ENCODE measurements at regions not wholly inside any gene's neighbourhood (a gene's known extent, or its start where the extent isn't known, plus 50 kb on each side); places are given as distances from the start of the nearest gene placed in this dataset.

DNA sequence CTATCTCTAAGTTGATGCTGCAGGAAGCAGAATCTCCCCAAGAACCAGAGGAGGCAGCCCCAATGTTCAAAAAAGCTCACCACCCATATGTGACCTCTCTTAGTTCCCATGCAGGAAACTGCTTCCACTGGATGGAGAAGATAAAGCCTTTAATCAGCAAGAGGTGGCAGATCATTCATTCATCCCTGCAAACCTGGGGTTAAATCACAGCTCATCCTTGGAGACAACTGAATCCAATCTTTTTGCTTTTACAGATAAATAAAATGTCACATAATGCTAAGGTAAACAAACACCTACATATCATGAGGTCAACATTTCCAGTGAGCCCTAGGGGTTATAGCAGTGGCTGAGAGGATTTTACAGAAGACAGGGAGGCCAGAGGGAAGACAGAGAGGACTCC, 112.7 kb upstream of the CD93 start:
- no peak overlapping the region for H2BK5ac ChIP-seq (ENCODE audit: low read length)
- H2AFZ ChIP-seq (ENCODE audit: low read length) = no peak overlapping the region
- no peak overlapping the region for H2BK15ac ChIP-seq (ENCODE audit: low read length)
- no peak overlapping the region for H4K91ac ChIP-seq (ENCODE audit: low read depth, low read length, poor library complexity)
- no peak overlapping the region for H2BK120ac ChIP-seq (ENCODE audit: low read depth, low read length)
- no peak overlapping the region for H3K23ac ChIP-seq (ENCODE audit: low read depth, low read length, poor library complexity)
- no peak overlapping the region for H3K4me3 ChIP-seq (ENCODE audit: low read length in 2 of 2)
- no peak overlapping the region for H3K14ac ChIP-seq (ENCODE audit: low read length)
- H3K4ac ChIP-seq (ENCODE audit: low read length) = no peak overlapping the region
- H4K8ac ChIP-seq (ENCODE audit: low read depth, low read length) = no peak overlapping the region
- no peak overlapping the region for H3K18ac ChIP-seq (ENCODE audit: low read length)
- no peak overlapping the region for H3K9ac ChIP-seq (ENCODE audit: low read depth, low read length, poor library complexity)
- no peak overlapping the region for H2BK12ac ChIP-seq (ENCODE audit: low read length)
- no peaks in the 10 kb centered on the region for H3K9me3 ChIP-seq (replicated peaks in 1 of 2; ENCODE audit: control insufficient read depth in 2 of 2, insufficient read depth in 1 of 2, low read depth in 1 of 2, low read length in 2 of 2)
- H3K27ac ChIP-seq (replicated peaks; ENCODE audit: low read length) = no peak overlapping the region
- no peak overlapping the region for H3K4me2 ChIP-seq (ENCODE audit: insufficient read depth, low read length, poor library complexity, severe bottlenecking)
- H3K36me3 ChIP-seq (replicated peaks in 1 of 2; ENCODE audit: control insufficient read depth in 2 of 2, insufficient read depth in 2 of 2, low read length in 2 of 2) = no peaks in the 10 kb centered on the region
- no peak for DNase-seq (ENCODE audit: low spot score)
- H3K27me3 ChIP-seq (ENCODE audit: control insufficient read depth in 3 of 3, insufficient read depth in 3 of 3, low read depth in 1 of 3, low read length in 3 of 3) = no peaks in the 10 kb centered on the region
- H2AK5ac ChIP-seq (ENCODE audit: low read depth, low read length) = no peak overlapping the region
- no peaks in the 10 kb centered on the region for H3K4me1 ChIP-seq (ENCODE audit: control insufficient read depth in 2 of 2, insufficient read depth in 1 of 2, low read depth in 1 of 2, low read length in 2 of 2)
- H3K79me1 ChIP-seq (ENCODE audit: low read depth, low read length) = no peaks in the 10 kb centered on the region

- no peak overlapping the region for H3K27ac ChIP-seq (replicated peaks; ENCODE audit: low read length)
- DNase-seq (ENCODE audit: low spot score) = no peak
- no peaks in the 10 kb centered on the region for H3K36me3 ChIP-seq (replicated peaks in 1 of 2; ENCODE audit: control insufficient read depth in 2 of 2, insufficient read depth in 2 of 2, low read length in 2 of 2)
- H2BK12ac ChIP-seq (ENCODE audit: low read length) = no peak overlapping the region
- H2AFZ ChIP-seq (ENCODE audit: low read length) = no peak overlapping the region
- H3K4me2 ChIP-seq (ENCODE audit: insufficient read depth, low read length, poor library complexity, severe bottlenecking) = no peak overlapping the region
- H3K9ac ChIP-seq (ENCODE audit: low read depth, low read length, poor library complexity) = no peak overlapping the region
- no peak overlapping the region for H4K91ac ChIP-seq (ENCODE audit: low read depth, low read length, poor library complexity)
- H3K79me1 ChIP-seq (ENCODE audit: low read depth, low read length) = no peaks in the 10 kb centered on the region
- no peak overlapping the region for H3K14ac ChIP-seq (ENCODE audit: low read length)
- no peak overlapping the region for H2AK5ac ChIP-seq (ENCODE audit: low read depth, low read length)
- no peak overlapping the region for H4K8ac ChIP-seq (ENCODE audit: low read depth, low read length)
- H3K18ac ChIP-seq (ENCODE audit: low read length) = no peak overlapping the region
- no peaks in the 10 kb centered on the region for H3K4me1 ChIP-seq (ENCODE audit: control insufficient read depth in 2 of 2, insufficient read depth in 1 of 2, low read depth in 1 of 2, low read length in 2 of 2)
- H3K9me3 ChIP-seq (replicated peaks in 1 of 2; ENCODE audit: control insufficient read depth in 2 of 2, insufficient read depth in 1 of 2, low read depth in 1 of 2, low read length in 2 of 2) = no peaks in the 10 kb centered on the region
- no peak overlapping the region for H3K23ac ChIP-seq (ENCODE audit: low read depth, low read length, poor library complexity)
- no peak overlapping the region for H3K4ac ChIP-seq (ENCODE audit: low read length)
- H2BK120ac ChIP-seq (ENCODE audit: low read depth, low read length) = no peak overlapping the region
- no CpG with 5 or more reads among the region's 4 CpGs for WGBS, 2 donors (ENCODE audit: extremely low coverage in 2 of 2, insufficient read length in 2 of 2, insufficient replicate concordance in 1 of 2)
- H2BK15ac ChIP-seq (ENCODE audit: low read length) = no peak overlapping the region
- no peak overlapping the region for H2BK5ac ChIP-seq (ENCODE audit: low read length)
- no peak overlapping the region for H3K4me3 ChIP-seq (ENCODE audit: low read length in 2 of 2)
- H3K27me3 ChIP-seq (ENCODE audit: control insufficient read depth in 3 of 3, insufficient read depth in 3 of 3, low read depth in 1 of 3, low read length in 3 of 3) = no peaks in the 10 kb centered on the region
Observed at GRCh38 chr20:23197836-23198235, 111.7 kb upstream of the CD93 start.

- Histone ChIP-seq H2BK120ac (ENCODE audit: low read depth, low read length) (no peak overlapping the region), H4K91ac (ENCODE audit: low read depth, low read length, poor library complexity) (no peak overlapping the region), H3K4ac (ENCODE audit: low read length) (no peak overlapping the region), H2AK5ac (ENCODE audit: low read depth, low read length) (no peak overlapping the region), H3K27me3 (ENCODE audit: control insufficient read depth in 3 of 3, insufficient read depth in 3 of 3, low read depth in 1 of 3, low read length in 3 of 3) (no peaks in the 10 kb centered on the region), H3K36me3 (replicated peaks in 1 of 2; ENCODE audit: control insufficient read depth in 2 of 2, insufficient read depth in 2 of 2, low read length in 2 of 2) (no peaks in the 10 kb centered on the region), H3K9ac (ENCODE audit: low read depth, low read length, poor library complexity) (no peak overlapping the region), H2AFZ (ENCODE audit: low read length) (no peak overlapping the region), H3K9me3 (replicated peaks in 1 of 2; ENCODE audit: control insufficient read depth in 2 of 2, insufficient read depth in 1 of 2, low read depth in 1 of 2, low read length in 2 of 2) (no peaks in the 10 kb centered on the region), H3K14ac (ENCODE audit: low read length) (no peak overlapping the region), H3K79me1 (ENCODE audit: low read depth, low read length) (no peaks in the 10 kb centered on the region), H3K4me2 (ENCODE audit: insufficient read depth, low read length, poor library complexity, severe bottlenecking) (no peak overlapping the region), H3K4me1 (ENCODE audit: control insufficient read depth in 2 of 2, insufficient read depth in 1 of 2, low read depth in 1 of 2, low read length in 2 of 2) (no peaks in the 10 kb centered on the region), H3K23ac (ENCODE audit: low read depth, low read length, poor library complexity) (no peak overlapping the region), H3K18ac (ENCODE audit: low read length) (no peak overlapping the region), H3K4me3 (ENCODE audit: low read length in 2 of 2) (no peak overlapping the region), H2BK15ac (ENCODE audit: low read length) (no peak overlapping the region), H4K8ac (ENCODE audit: low read depth, low read length) (no peak overlapping the region), H2BK12ac (ENCODE audit: low read length) (no peak overlapping the region), H2BK5ac (ENCODE audit: low read length) (no peak overlapping the region), H3K27ac (replicated peaks; ENCODE audit: low read length) (no peak overlapping the region)
- no CpG with 5 or more reads among the region's 1 CpG for WGBS, 2 donors (ENCODE audit: extremely low coverage in 2 of 2, insufficient read length in 2 of 2, insufficient replicate concordance in 1 of 2)
- DNase-seq (ENCODE audit: low spot score) = no peak
Observed at GRCh38 chr20:23195636-23196035, 109.5 kb upstream of the CD93 start.

DNA sequence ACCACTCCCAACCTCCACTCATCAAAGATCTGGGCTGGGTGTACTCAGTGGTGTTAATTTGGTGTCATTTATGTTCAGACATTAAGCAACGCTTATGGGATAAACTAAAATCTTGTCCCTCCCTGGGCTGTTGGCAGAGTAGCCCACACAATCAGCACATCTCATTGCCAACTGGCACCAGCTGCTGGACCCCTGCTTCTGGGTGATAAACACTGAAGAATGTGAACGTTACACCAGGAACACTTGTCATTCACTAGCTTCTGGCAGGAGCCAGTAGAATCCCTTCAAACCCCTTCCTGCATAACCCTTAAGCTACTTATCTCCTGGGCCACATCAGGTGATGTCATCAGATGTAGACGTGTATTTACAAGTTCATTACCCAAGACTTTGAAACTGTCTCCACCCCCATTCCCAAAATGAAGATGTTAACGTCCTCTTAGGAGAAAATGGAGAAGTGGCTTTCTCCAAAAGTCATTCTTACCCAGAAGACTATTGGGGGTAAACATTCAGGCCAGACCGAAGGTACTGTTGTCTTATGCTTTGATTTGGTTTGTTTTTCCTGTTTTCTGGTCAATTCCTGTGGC, 107.8 kb upstream of the CD93 start:
- H3K4me3 ChIP-seq (ENCODE audit: low read length in 2 of 2) = no peak overlapping the region
- no peak overlapping the region for H4K91ac ChIP-seq (ENCODE audit: low read depth, low read length, poor library complexity)
- H3K4me1 ChIP-seq (ENCODE audit: control insufficient read depth in 2 of 2, insufficient read depth in 1 of 2, low read depth in 1 of 2, low read length in 2 of 2) = no peaks in the 10 kb centered on the region
- H3K27me3 ChIP-seq (ENCODE audit: control insufficient read depth in 3 of 3, insufficient read depth in 3 of 3, low read depth in 1 of 3, low read length in 3 of 3) = no peaks in the 10 kb centered on the region
- H3K9ac ChIP-seq (ENCODE audit: low read depth, low read length, poor library complexity) = no peak overlapping the region
- no peaks in the 10 kb centered on the region for H3K79me1 ChIP-seq (ENCODE audit: low read depth, low read length)
- H4K8ac ChIP-seq (ENCODE audit: low read depth, low read length) = no peak overlapping the region
- H3K18ac ChIP-seq (ENCODE audit: low read length) = no peak overlapping the region
- H3K4me2 ChIP-seq (ENCODE audit: insufficient read depth, low read length, poor library complexity, severe bottlenecking) = no peak overlapping the region
- no peak overlapping the region for H2AFZ ChIP-seq (ENCODE audit: low read length)
- no peak overlapping the region for H3K4ac ChIP-seq (ENCODE audit: low read length)
- H3K36me3 ChIP-seq (replicated peaks in 1 of 2; ENCODE audit: control insufficient read depth in 2 of 2, insufficient read depth in 2 of 2, low read length in 2 of 2) = no peaks in the 10 kb centered on the region
- no peak overlapping the region for H2BK5ac ChIP-seq (ENCODE audit: low read length)
- H3K9me3 ChIP-seq (replicated peaks in 1 of 2; ENCODE audit: control insufficient read depth in 2 of 2, insufficient read depth in 1 of 2, low read depth in 1 of 2, low read length in 2 of 2) = no peaks in the 10 kb centered on the region
- no peak overlapping the region for H3K27ac ChIP-seq (replicated peaks; ENCODE audit: low read length)
- no peak overlapping the region for H2BK120ac ChIP-seq (ENCODE audit: low read depth, low read length)
- no CpG with 5 or more reads among the region's 5 CpGs for WGBS, 2 donors (ENCODE audit: extremely low coverage in 2 of 2, insufficient read length in 2 of 2, insufficient replicate concordance in 1 of 2)
- no peak overlapping the region for H2BK12ac ChIP-seq (ENCODE audit: low read length)
- H2BK15ac ChIP-seq (ENCODE audit: low read length) = no peak overlapping the region
- DNase-seq (ENCODE audit: low spot score) = no peak
- no peak overlapping the region for H3K14ac ChIP-seq (ENCODE audit: low read length)
- no peak overlapping the region for H3K23ac ChIP-seq (ENCODE audit: low read depth, low read length, poor library complexity)
- H2AK5ac ChIP-seq (ENCODE audit: low read depth, low read length) = no peak overlapping the region

All from neuronal stem cell (in vitro differentiated cells).